Mucosa of descending colon (tissue), 3 donors: ENCODE measurements at regions not wholly inside any gene's neighbourhood (a gene's known extent, or its start where the extent isn't known, plus 50 kb on each side); places are given as distances from the start of the nearest gene placed in this dataset.

ENCODE experiments used
- ATAC-seq: fragments of 200-7000 bp; cut with Tn5 transposase; one replicate; pipeline ENCODE4 v1.9.1; 2020; ENCODE audit warnings: mild to moderate bottlenecking, moderate library complexity
- DNase-seq, 3 donors: peaks; one replicate each; pipeline ENCODE4 v3.0.0-alpha.2; 2020
- H3K36me3 ChIP-seq: fragments of 200-600 bp; one replicate; pipeline ENCODE4 v1.8.0; 2021; ENCODE audit warnings: low read depth, mild to moderate bottlenecking
- H3K4me1 ChIP-seq: fragments of 200-600 bp; one replicate; pipeline ENCODE4 v1.8.0; 2021; ENCODE audit warnings: low read depth, mild to moderate bottlenecking
- H3K4me3 ChIP-seq: fragments of 200-600 bp; one replicate; pipeline ENCODE4 v1.8.0; 2021; ENCODE audit warnings: mild to moderate bottlenecking
- H3K9me3 ChIP-seq: fragments of 200-600 bp; one replicate; pipeline ENCODE4 v1.8.0; 2021; ENCODE audit warnings: mild to moderate bottlenecking
- CTCF ChIP-seq: fragments of 200-600 bp; IDR thresholded peaks from one replicate; pipeline ENCODE4 v1.8.0; 2022; ENCODE audit warnings: antibody characterized with exemption, mild to moderate bottlenecking
- intact Hi-C, 2 donors: fragments of 100-400 bp; cut with DNase I in 1 of 2; cut with micrococcal nuclease in 1 of 2; formaldehyde crosslinking; loops; one replicate each; pipeline versions ENCODE4 v1.11.0 to v1.11.1; 2022; cut with DNase I, micrococcal nuclease
- donor health status: DM: no; HTN: no; CAD: no; lungs with moderate emphysema.
- donor health status: DM: no; HTN: no; CAD: no.
- donor health status: DM: no; HTN: yes; CAD: no.

- no peaks in the 10 kb centered on the region for H3K4me1 ChIP-seq
- ATAC-seq (no peak), DNase-seq (no peak)
- H3K36me3 ChIP-seq = no peaks in the 10 kb centered on the region
- no peak overlapping the region for H3K4me3 ChIP-seq
- no peaks in the 10 kb centered on the region for H3K9me3 ChIP-seq
- TF ChIP-seq CTCF = no peak
- intact Hi-C loops = no loop called here
Measured at GRCh38 chr10:4434105-4434504, 391.9 kb upstream of the AKR1E2 start.

GRCh38 chr10:4431114-4431863 is 394.7 kb upstream of the AKR1E2 start:
- Histone ChIP-seq H3K9me3 (no peaks in the 10 kb centered on the region), H3K4me3 (no peak overlapping the region), H3K4me1 (no peaks in the 10 kb centered on the region), H3K36me3 (no peaks in the 10 kb centered on the region)
- no peak for TF ChIP-seq CTCF
- intact Hi-C loops = no loop called here
- DNase-seq = no peak
- no peak for ATAC-seq

GRCh38 chr10:4429571-4429970 is 396.4 kb upstream of the AKR1E2 start:
- TF ChIP-seq CTCF = no peak
- ATAC-seq = no peak

DNA sequence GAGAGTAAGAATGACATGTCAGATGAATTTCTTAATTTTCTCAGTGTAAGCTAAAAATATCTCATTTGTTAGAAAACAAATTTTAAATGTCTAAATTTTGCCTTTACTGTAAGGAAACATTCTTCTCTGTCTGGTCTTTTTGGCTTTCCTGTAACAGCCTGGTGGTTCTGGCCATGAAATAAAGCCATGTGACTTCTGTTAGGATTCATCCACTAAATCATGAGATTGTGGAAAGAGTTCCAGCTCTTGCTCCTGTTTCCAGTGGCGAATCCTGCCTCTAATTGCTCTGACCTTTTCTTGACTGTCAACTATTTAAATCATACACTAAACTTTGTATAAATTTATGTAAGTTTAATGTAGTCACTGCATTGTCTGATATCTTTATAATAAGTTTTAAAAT is 398.5 kb upstream of the AKR1E2 start:
- Histone ChIP-seq H3K9me3 (no peaks in the 10 kb centered on the region), H3K4me1 (no peaks in the 10 kb centered on the region), H3K4me3 (no peak overlapping the region), H3K36me3 (no peaks in the 10 kb centered on the region)
- ATAC-seq (no peak), DNase-seq (no peak)
- intact Hi-C loops = no loop called here
- TF ChIP-seq CTCF = no peak

More at GRCh38 chr10:4429571-4429970, 396.4 kb upstream of the AKR1E2 start:
- Histone ChIP-seq H3K9me3 (no peaks in the 10 kb centered on the region), H3K4me3 (no peak overlapping the region), H3K36me3 (no peaks in the 10 kb centered on the region), H3K4me1 (no peaks in the 10 kb centered on the region)
- intact Hi-C loops = no loop called here
- no peak for DNase-seq

- intact Hi-C loops = no loop called here
- H3K4me1 ChIP-seq = no peaks in the 10 kb centered on the region
- no peak for DNase-seq
- H3K9me3 ChIP-seq = no peaks in the 10 kb centered on the region
- ATAC-seq = no peak
- H3K36me3 ChIP-seq = no peaks in the 10 kb centered on the region
- no peak overlapping the region for H3K4me3 ChIP-seq
- TF ChIP-seq CTCF = no peak
Measured at GRCh38 chr10:4426866-4427265, 399.1 kb upstream of the AKR1E2 start.

DNA sequence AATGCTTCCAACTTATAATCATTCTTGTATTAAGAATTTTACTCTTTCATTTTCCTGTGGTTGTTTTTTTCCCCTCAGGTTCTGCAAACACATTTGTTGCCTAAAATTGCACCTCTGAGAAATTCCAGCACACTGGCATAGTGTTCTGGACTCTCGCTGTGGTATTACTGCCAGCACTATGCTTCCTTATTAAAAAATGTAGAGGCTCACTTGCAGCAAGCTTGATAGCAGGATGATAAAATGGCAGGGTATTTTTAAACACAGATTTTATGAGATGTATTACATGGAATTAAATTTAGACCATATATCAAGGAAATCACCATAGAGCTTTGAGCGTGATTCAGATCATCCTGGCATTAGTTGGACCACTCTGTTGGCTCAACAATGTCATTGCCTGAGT is 416.7 kb upstream of the AKR1E2 start:
- intact Hi-C loops = no loop called here
- no peaks in the 10 kb centered on the region for H3K9me3 ChIP-seq
- H3K4me1 ChIP-seq = no peaks in the 10 kb centered on the region
- no peaks in the 10 kb centered on the region for H3K36me3 ChIP-seq
- ATAC-seq = no peak
- no peak for TF ChIP-seq CTCF
- H3K4me3 ChIP-seq = no peak overlapping the region
- no peak for DNase-seq
